Hepatocyte (in vitro differentiated cells): ENCODE measurements at regions not wholly inside any gene's neighbourhood (a gene's known extent, or its start where the extent isn't known, plus 50 kb on each side); places are given as distances from the start of the nearest gene placed in this dataset.

Experiments
- DNase-seq: peaks from one replicate; pipeline ENCODE4 v3.0.0-alpha.2; 2016; ENCODE audit warnings: low spot score
- H2AFZ ChIP-seq: fragments of 200-600 bp; sonication (generic); 2 replicates; pipeline ENCODE4 v1.6.0; 2016; ENCODE audit warnings: antibody characterized with exemption, mild to moderate bottlenecking
- H3K27ac ChIP-seq: fragments of 200-600 bp; sonication (generic); 2 replicates; pipeline ENCODE4 v1.5.1; 2016; ENCODE audit warnings: mild to moderate bottlenecking
- H3K27me3 ChIP-seq: fragments of 200-600 bp; sonication (generic); 2 replicates; pipeline ENCODE4 v1.6.1; 2016
- H3K36me3 ChIP-seq: fragments of 200-600 bp; sonication (generic); replicated peaks from 2 replicates; pipeline ENCODE4 v1.5.1; 2016; ENCODE audit warnings: low read depth; ENCODE audit not compliant: insufficient read depth
- H3K4me1 ChIP-seq: fragments of 200-600 bp; sonication (generic); 2 replicates; pipeline ENCODE4 v1.5.1; 2016; ENCODE audit warnings: mild to moderate bottlenecking, moderate library complexity; ENCODE audit not compliant: insufficient read depth
- H3K4me2 ChIP-seq: fragments of 200-600 bp; sonication (generic); 2 replicates; pipeline ENCODE4 v1.6.0; 2016
- H3K4me3 ChIP-seq: fragments of 200-600 bp; sonication (generic); 2 replicates; pipeline ENCODE4 v1.5.1; 2016; ENCODE audit warnings: mild to moderate bottlenecking
- H3K79me2 ChIP-seq: fragments of 200-600 bp; sonication (generic); 2 replicates; pipeline ENCODE4 v1.6.0; 2017; ENCODE audit warnings: mild to moderate bottlenecking
- H3K9me2 ChIP-seq: fragments of 200-600 bp; sonication (generic); replicated peaks from 2 replicates; pipeline ENCODE4 v1.6.0; 2017; ENCODE audit warnings: mild to moderate bottlenecking; ENCODE audit not compliant: insufficient read depth
- H3K9me3 ChIP-seq: fragments of 200-600 bp; sonication (generic); 2 replicates; pipeline ENCODE4 v1.5.1; 2016; ENCODE audit warnings: low read depth, mild to moderate bottlenecking
- H4K20me1 ChIP-seq: fragments of 200-600 bp; sonication (generic); 2 replicates; pipeline ENCODE4 v1.6.0; 2016; ENCODE audit warnings: mild to moderate bottlenecking; ENCODE audit not compliant: insufficient read depth, poor library complexity, severe bottlenecking
- EZH2 ChIP-seq: fragments of 200-600 bp; sonication (generic); IDR thresholded peaks from 2 replicates; pipeline ENCODE4 v1.6.1; 2016; ENCODE audit warnings: antibody characterized with exemption, mild to moderate bottlenecking, borderline replicate concordance
- EZH2phosphoT487 ChIP-seq: fragments of 200-600 bp; sonication (generic); IDR thresholded peaks from one replicate; pipeline ENCODE4 v1.6.1; 2018; ENCODE audit warnings: antibody characterized with exemption, mild to moderate bottlenecking, low read depth, moderate library complexity; ENCODE audit not compliant: unreplicated experiment, severe bottlenecking
- WGBS: methylation state at CpG from one replicate; pipeline ENCODE4 v1.1.6; 2016; ENCODE audit warnings: low lambda C conversion rate; ENCODE audit errors: missing lambda C conversion rate; 5-methylcytosine and 5-hydroxymethylcytosine counted together
- TF ChIP-seq, protein P1 (sequence below): fragments of 200-600 bp; sonication (generic); IDR thresholded peaks from 2 replicates; pipeline ENCODE4 v1.5.1; 2016; ENCODE audit warnings: antibody characterized with exemption, mild to moderate bottlenecking; ENCODE audit not compliant: poor library complexity

GRCh38 chr1:216836316-216836715, 113.1 kb upstream of the ESRRG start:
- no peak for DNase-seq
- Histone ChIP-seq H3K36me3 (no peaks in the 10 kb centered on the region), H3K27me3 (no peaks in the 10 kb centered on the region), H4K20me1 (no peaks in the 10 kb centered on the region), H2AFZ (no peak overlapping the region), H3K9me3 (no peaks in the 10 kb centered on the region), H3K4me1 (no peaks in the 10 kb centered on the region), H3K4me3 (no peak overlapping the region), H3K79me2 (no peaks in the 10 kb centered on the region), H3K27ac (no peak overlapping the region), H3K9me2 (no peaks in the 10 kb centered on the region), H3K4me2 (no peak overlapping the region)
- TF ChIP-seq EZH2, result no peak
- no peak for TF ChIP-seq EZH2phosphoT487
- TF ChIP-seq, protein P1, sequence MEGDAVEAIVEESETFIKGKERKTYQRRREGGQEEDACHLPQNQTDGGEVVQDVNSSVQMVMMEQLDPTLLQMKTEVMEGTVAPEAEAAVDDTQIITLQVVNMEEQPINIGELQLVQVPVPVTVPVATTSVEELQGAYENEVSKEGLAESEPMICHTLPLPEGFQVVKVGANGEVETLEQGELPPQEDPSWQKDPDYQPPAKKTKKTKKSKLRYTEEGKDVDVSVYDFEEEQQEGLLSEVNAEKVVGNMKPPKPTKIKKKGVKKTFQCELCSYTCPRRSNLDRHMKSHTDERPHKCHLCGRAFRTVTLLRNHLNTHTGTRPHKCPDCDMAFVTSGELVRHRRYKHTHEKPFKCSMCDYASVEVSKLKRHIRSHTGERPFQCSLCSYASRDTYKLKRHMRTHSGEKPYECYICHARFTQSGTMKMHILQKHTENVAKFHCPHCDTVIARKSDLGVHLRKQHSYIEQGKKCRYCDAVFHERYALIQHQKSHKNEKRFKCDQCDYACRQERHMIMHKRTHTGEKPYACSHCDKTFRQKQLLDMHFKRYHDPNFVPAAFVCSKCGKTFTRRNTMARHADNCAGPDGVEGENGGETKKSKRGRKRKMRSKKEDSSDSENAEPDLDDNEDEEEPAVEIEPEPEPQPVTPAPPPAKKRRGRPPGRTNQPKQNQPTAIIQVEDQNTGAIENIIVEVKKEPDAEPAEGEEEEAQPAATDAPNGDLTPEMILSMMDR, result no peak
- 77% methylated on average over 3 of the region's 3 CpGs for WGBS

- H3K4me3 ChIP-seq, result no peak overlapping the region
- no peak overlapping the region for H2AFZ ChIP-seq
- no peak overlapping the region for H3K4me2 ChIP-seq
- H3K9me2 ChIP-seq, result no peaks in the 10 kb centered on the region
- H3K79me2 ChIP-seq, result no peaks in the 10 kb centered on the region
- H3K27ac ChIP-seq, result no peak overlapping the region
- no peaks in the 10 kb centered on the region for H3K4me1 ChIP-seq
- TF ChIP-seq, protein P1, result no peak
- no peak for TF ChIP-seq EZH2phosphoT487
- TF ChIP-seq EZH2, result no peak
- no peak for DNase-seq
- 81% methylated on average over 4 of the region's 4 CpGs for WGBS
- H4K20me1 ChIP-seq, result no peaks in the 10 kb centered on the region
- no peaks in the 10 kb centered on the region for H3K36me3 ChIP-seq
- H3K9me3 ChIP-seq, result no peaks in the 10 kb centered on the region
- H3K27me3 ChIP-seq, result no peaks in the 10 kb centered on the region
Measured at GRCh38 chr1:216833509-216833908, 110.3 kb upstream of the ESRRG start.

DNA sequence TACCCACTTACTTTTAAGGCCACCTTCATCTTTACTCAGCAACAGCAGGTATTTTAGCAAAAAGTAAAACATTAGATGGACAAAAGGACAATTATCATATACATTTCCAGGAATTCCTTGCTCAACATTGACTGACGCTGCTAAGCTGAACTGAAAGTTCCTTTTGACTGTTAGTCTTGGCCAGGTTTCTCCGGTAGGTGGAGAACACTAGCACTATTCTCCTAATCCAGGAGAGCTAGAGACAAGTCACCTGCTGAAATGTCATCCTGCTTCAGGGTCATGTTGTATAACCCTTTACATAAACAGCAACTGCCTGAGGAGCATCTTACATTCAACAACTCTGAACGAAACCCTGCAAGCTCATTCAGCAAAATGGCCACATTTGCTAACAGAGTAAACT, 109.0 kb upstream of the ESRRG start:
- Histone ChIP-seq H3K4me3 (no peak overlapping the region), H4K20me1 (no peaks in the 10 kb centered on the region), H3K9me2 (no peaks in the 10 kb centered on the region), H3K9me3 (no peaks in the 10 kb centered on the region), H3K27me3 (no peaks in the 10 kb centered on the region), H3K79me2 (no peaks in the 10 kb centered on the region), H3K27ac (no peak overlapping the region), H3K4me2 (no peak overlapping the region), H3K4me1 (no peaks in the 10 kb centered on the region), H2AFZ (no peak overlapping the region), H3K36me3 (no peaks in the 10 kb centered on the region)
- no peak for DNase-seq
- TF ChIP-seq, protein P1, result no peak
- no peak for TF ChIP-seq EZH2
- TF ChIP-seq EZH2phosphoT487, result no peak
- 89% methylated on average over 3 of the region's 3 CpGs for WGBS
